K562 (cell line): ENCODE measurements at regions not wholly inside any gene's neighbourhood (a gene's known extent, or its start where the extent isn't known, plus 50 kb on each side); places are given as distances from the start of the nearest gene placed in this dataset.

ENCODE experiments used
- ATAC-seq: fragments of 200-7000 bp; cut with Tn5 transposase; 3 replicates; pipeline ENCODE4 v1.9.1; 2020; ENCODE audit warnings: moderate library complexity
- BruUV-seq: library from RNA; stranded (reverse); fragments of 400-500 nt; replicated peaks from 2 replicates; lab custom pipeline; 2021; lab: Mats Ljungman, UMichigan
- CTCF ChIA-PET: fragments of 300-600 bp; formaldehyde crosslinking; extraction: SDS; loops from one replicate; lab custom pipeline; 2021; ENCODE audit warnings: low intra/inter-chr PET ratio; lab: Yijun Ruan, JAX
- POLR2A ChIA-PET: fragments of 300-600, 350-650 bp; sonication (Branson Sonifier 250); formaldehyde crosslinking; extraction: SDS; loops from one replicate; lab custom pipeline; 2021; ENCODE audit warnings: antibody characterized with exemption, inconsistent platforms; lab: Yijun Ruan, JAX
- DNase-seq, 4 experiments: peaks; one replicate each; pipeline versions ENCODE4 v3.0.0 to v3.0.0-alpha.2; 2011 to 2018; ENCODE audit warnings: low spot score in 3 of 4, mixed read lengths in 3 of 4; ENCODE audit errors: extremely low read depth in 1 of 4
- FAIRE-seq: peaks from 2 replicates; lab custom pipeline; 2011; peaks lifted over from hg19 to GRCh38; lab: Jason Lieb, UNC
- H2AFZ ChIP-seq: 2 replicates; pipeline ENCODE4 v1.6.0; 2011; ENCODE audit warnings: low read depth, low read length, control low read depth, inconsistent platforms
- H3K27ac ChIP-seq: fragments of 200-600 bp; 3 replicates; pipeline ENCODE4 v1.8.0; 2011; ENCODE audit warnings: low read depth, mild to moderate bottlenecking, control low read depth, inconsistent platforms, low read length, moderate library complexity, mixed read lengths; ENCODE audit errors: extremely low read depth
- H3K27me3 ChIP-seq, 2 experiments: fragments of 300-600 bp in 1 of 2; 2 replicates in 1 of 2; 3 replicates in 1 of 2; pipeline versions ENCODE4 v1.6.0 to v1.8.0; 2011; ENCODE audit warnings: inconsistent platforms in 2 of 2, low read length in 2 of 2, mild to moderate bottlenecking in 1 of 2, mixed read lengths in 1 of 2, moderate library complexity in 1 of 2; ENCODE audit not compliant: control insufficient read depth in 2 of 2, insufficient read depth in 2 of 2
- H3K36me3 ChIP-seq: fragments of 300-600 bp; 3 replicates; pipeline ENCODE4 v1.8.0; 2011; ENCODE audit warnings: mild to moderate bottlenecking, low read length, inconsistent platforms; ENCODE audit not compliant: control insufficient read depth, insufficient read depth
- H3K4me1 ChIP-seq, 2 experiments: fragments of 200-600 bp in 1 of 2; replicated peaks in 1 of 2; 2 replicates in 1 of 2; 3 replicates in 1 of 2; pipeline versions ENCODE4 v1.5.1 to v1.8.0; 2011; ENCODE audit warnings: inconsistent platforms in 2 of 2, low read length in 2 of 2, mild to moderate bottlenecking in 1 of 2, mixed read lengths in 1 of 2, moderate library complexity in 1 of 2; ENCODE audit not compliant: control insufficient read depth in 2 of 2, insufficient read depth in 2 of 2
- H3K4me2 ChIP-seq: 2 replicates; pipeline ENCODE4 v1.6.1; 2011; ENCODE audit warnings: low read length, control low read depth, inconsistent platforms, mixed read lengths; ENCODE audit not compliant: insufficient read depth
- H3K4me3 ChIP-seq: fragments of 200-600 bp; sonication (generic), shearing (Covaris generic); 2 replicates; pipeline ENCODE4 v1.5.1; 2016; ENCODE audit warnings: control low read depth, inconsistent platforms
- H3K79me2 ChIP-seq: fragments of 200-600 bp; 3 replicates; pipeline ENCODE4 v1.8.0; 2011; ENCODE audit warnings: low read length, inconsistent platforms; ENCODE audit not compliant: control insufficient read depth, insufficient read depth
- H3K9ac ChIP-seq, 2 experiments: 2 replicates each; pipeline versions ENCODE4 v1.6.0 to v1.6.1; 2011; ENCODE audit warnings: low read depth in 2 of 2, low read length in 2 of 2, control low read depth in 1 of 2, inconsistent platforms in 1 of 2, mild to moderate bottlenecking in 1 of 2, mixed read lengths in 1 of 2; ENCODE audit not compliant: insufficient read depth in 1 of 2
- H3K9me1 ChIP-seq: one replicate; pipeline ENCODE4 v1.6.0; 2011; ENCODE audit warnings: inconsistent platforms, mild to moderate bottlenecking, low read length, moderate library complexity; ENCODE audit not compliant: control insufficient read depth, insufficient read depth
- H3K9me3 ChIP-seq: replicated peaks from 2 replicates; pipeline ENCODE4 v1.5.1; 2011; ENCODE audit warnings: low read depth, low read length, inconsistent platforms; ENCODE audit not compliant: control insufficient read depth, insufficient read depth
- H4K20me1 ChIP-seq: replicated peaks from 2 replicates; pipeline ENCODE4 v1.6.1; 2011; ENCODE audit warnings: low read length, inconsistent platforms, mixed read lengths; ENCODE audit not compliant: control insufficient read depth, insufficient read depth
- BRCA1 ChIP-seq, 2 experiments: fragments of 450-650 bp in 1 of 2; sonication (generic) in 1 of 2; formaldehyde crosslinking in 1 of 2; IDR thresholded peaks; 2 replicates each; pipeline versions ENCODE4 v1.5.0 to v1.6.1; 2017 to 2020; ENCODE audit warnings: mild to moderate bottlenecking in 1 of 2, missing genetic modification reagents in 1 of 2
- CSDE1 ChIP-seq, 2 experiments: fragments of 450-650 bp; IDR thresholded peaks; 2 replicates each; pipeline ENCODE4 v1.6.1; 2016; ENCODE audit warnings: mild to moderate bottlenecking in 1 of 2
- IRF2 ChIP-seq: sonication (generic); formaldehyde crosslinking; IDR thresholded peaks from 2 replicates; pipeline ENCODE4 v1.8.1; 2022; ENCODE audit warnings: mild to moderate bottlenecking, missing genetic modification reagents
- KLF10 ChIP-seq: fragments of 250-450 bp; sonication (Bioruptor Pico); IDR thresholded peaks from 2 replicates; pipeline ENCODE4 v1.6.1; 2021; ENCODE audit warnings: matching md5 sums
- NR2C2 ChIP-seq, 2 experiments: fragments of 200-800 bp in 1 of 2; sonication (Bioruptor generic) in 1 of 2; sonication (generic) in 1 of 2; formaldehyde crosslinking in 1 of 2; IDR thresholded peaks; 2 replicates each; pipeline versions ENCODE4 v1.6.1 to v1.8.0; 2016 to 2022; ENCODE audit warnings: mild to moderate bottlenecking in 1 of 2, missing compliant biosample characterization in 1 of 2, missing genetic modification characterization in 1 of 2, missing genetic modification reagents in 1 of 2
- PHB2 ChIP-seq: fragments of 450-650 bp; IDR thresholded peaks from 2 replicates; pipeline ENCODE4 v1.6.1; 2017; ENCODE audit warnings: low read depth
- RBM22 ChIP-seq: fragments of 200-400 bp; formaldehyde crosslinking; IDR thresholded peaks from 2 replicates; pipeline ENCODE4 v1.6.1; 2018; ENCODE audit warnings: low read length, low read depth; ENCODE audit not compliant: poor library complexity, severe bottlenecking
- SLC30A9 ChIP-seq: fragments of 250-450 bp; sonication (Bioruptor Pico); IDR thresholded peaks from 2 replicates; pipeline ENCODE4 v1.8.0; 2022; ENCODE audit warnings: mild to moderate bottlenecking, moderate library complexity
- STAT5A ChIP-seq: IDR thresholded peaks from 2 replicates; pipeline ENCODE4 v1.6.1; 2012; ENCODE audit warnings: low read length, inconsistent platforms, borderline replicate concordance
- TAF1 ChIP-seq: IDR thresholded peaks from 2 replicates; pipeline ENCODE4 v1.6.1; 2011; ENCODE audit warnings: mild to moderate bottlenecking, low read length, moderate library complexity; ENCODE audit not compliant: insufficient read depth, control insufficient read depth, severe bottlenecking; ENCODE audit errors: extremely low read depth
- ZNF324 ChIP-seq: fragments of 250-450 bp; sonication (Bioruptor Pico); IDR thresholded peaks from 2 replicates; pipeline ENCODE4 v1.4.0; 2020; ENCODE audit warnings: mild to moderate bottlenecking
- WGBS: fragments of 100-300 bp; shearing (Covaris generic); methylation state at CpG from one replicate; pipeline ENCODE4 v1.1.6; 2016; ENCODE audit warnings: low coverage, mixed read lengths; ENCODE audit not compliant: insufficient coverage; ENCODE audit errors: missing lambda C conversion rate; 5-methylcytosine and 5-hydroxymethylcytosine counted together
- in situ Hi-C: fragments of 300-500 bp; cut with MboI; formaldehyde crosslinking; loops from 4 replicates; pipeline ENCODE4 v1.15.0; 2018; ENCODE audit warnings: inconsistent platforms, mixed read lengths
- intact Hi-C: fragments of 100-400 bp; cut with micrococcal nuclease; formaldehyde crosslinking; loops from 2 replicates; pipeline ENCODE4 v1.14.2; 2022
- TF ChIP-seq, protein P1 (sequence below), 3 experiments: IDR thresholded peaks in 2 of 3; conservative IDR thresholded peaks in 1 of 3; 2 replicates each; pipeline ENCODE4 v1.5.1; 2011 to 2012; ENCODE audit warnings: low read length in 3 of 3, mild to moderate bottlenecking in 3 of 3, control low read depth in 2 of 3, improper control_type of control experiment in 1 of 3, inconsistent platforms in 1 of 3, low read depth in 1 of 3, mixed read lengths in 1 of 3, moderate library complexity in 1 of 3; ENCODE audit not compliant: insufficient read depth in 2 of 3
- TF ChIP-seq, protein P2 (sequence below), 2 experiments: fragments of 150-350 bp in 1 of 2; IDR thresholded peaks; 2 replicates each; pipeline ENCODE4 v1.6.1; 2012 to 2016; ENCODE audit warnings: low read depth in 2 of 2, low read length in 2 of 2, mild to moderate bottlenecking in 1 of 2, moderate library complexity in 1 of 2

DNA sequence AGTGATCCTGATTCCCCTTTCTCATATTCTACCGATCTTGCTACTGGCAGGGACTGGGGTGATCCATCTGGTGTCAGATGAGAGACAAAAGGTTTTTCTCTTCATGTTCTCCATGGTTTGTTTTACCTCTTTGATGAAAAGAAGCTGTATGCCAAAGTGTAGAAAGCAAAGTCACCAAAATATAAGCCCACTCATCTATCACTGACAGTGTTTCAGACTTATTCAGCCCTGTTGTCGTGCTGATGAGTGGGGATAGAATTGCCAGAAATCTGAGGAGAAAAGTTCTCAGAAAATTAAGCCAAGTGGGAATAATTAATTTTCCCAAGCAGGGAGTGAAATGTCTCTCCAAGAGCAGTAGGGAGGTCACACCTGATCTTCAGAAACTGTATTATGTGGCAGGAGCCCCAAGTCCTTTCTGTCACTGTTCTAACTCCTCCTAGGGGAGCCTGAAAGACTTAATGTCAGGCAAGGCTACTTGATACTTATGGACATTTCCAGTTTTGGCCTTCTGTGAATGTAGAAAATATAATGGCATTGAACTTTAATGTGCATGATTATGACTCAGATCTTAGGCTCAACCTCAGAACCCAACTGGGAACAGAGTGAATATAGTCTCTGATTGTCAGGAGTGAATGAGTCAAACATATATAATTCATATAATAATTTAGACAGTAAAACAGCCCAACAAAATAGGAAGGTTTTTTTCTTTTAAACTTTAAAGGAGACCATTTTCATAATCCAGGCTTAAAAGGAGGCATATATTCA is 298.1 kb downstream of the ANKRD50 start:
- POLR2A ChIA-PET: no interaction called here
- no peaks in the 10 kb centered on the region for H3K4me1 ChIP-seq
- intact Hi-C loops (no loop called here), in situ Hi-C loops (no loop called here)
- 3% methylated on average over 2 of the region's 2 CpGs for WGBS
- CTCF ChIA-PET: no interaction called here
- ATAC-seq (no peak), DNase-seq (no peak), FAIRE-seq (no peak)
- no peak overlapping the region for H3K4me2 ChIP-seq
- no peak overlapping the region for H3K9ac ChIP-seq
- H3K9me3 ChIP-seq: no peaks in the 10 kb centered on the region
- H3K27ac ChIP-seq: no peak overlapping the region
- H3K36me3 ChIP-seq: no peaks in the 10 kb centered on the region
- no peaks in the 10 kb centered on the region for H3K79me2 ChIP-seq
- no peaks in the 10 kb centered on the region for H3K27me3 ChIP-seq
- H3K4me3 ChIP-seq: no peak overlapping the region
- no TSS peak for BruUV-seq
- no peak for TF ChIP-seq NR2C2 (CRISPR knock-in tag; IDR thresholded peaks at IDR 0.05)
- TF ChIP-seq NR2C2 (tag; IDR thresholded peaks at IDR 0.05): no peak
- TF ChIP-seq ZNF324 (CRISPR knock-in tag): no peak
- TF ChIP-seq CSDE1 (IDR thresholded peaks at IDR 0.05): no peak
- TF ChIP-seq TAF1: no peak
- TF ChIP-seq IRF2: no peak
- no peak for TF ChIP-seq STAT5A
- no peak for TF ChIP-seq PHB2
- TF ChIP-seq SLC30A9 (CRISPR knock-in tag): no peak
- TF ChIP-seq, protein P1, sequence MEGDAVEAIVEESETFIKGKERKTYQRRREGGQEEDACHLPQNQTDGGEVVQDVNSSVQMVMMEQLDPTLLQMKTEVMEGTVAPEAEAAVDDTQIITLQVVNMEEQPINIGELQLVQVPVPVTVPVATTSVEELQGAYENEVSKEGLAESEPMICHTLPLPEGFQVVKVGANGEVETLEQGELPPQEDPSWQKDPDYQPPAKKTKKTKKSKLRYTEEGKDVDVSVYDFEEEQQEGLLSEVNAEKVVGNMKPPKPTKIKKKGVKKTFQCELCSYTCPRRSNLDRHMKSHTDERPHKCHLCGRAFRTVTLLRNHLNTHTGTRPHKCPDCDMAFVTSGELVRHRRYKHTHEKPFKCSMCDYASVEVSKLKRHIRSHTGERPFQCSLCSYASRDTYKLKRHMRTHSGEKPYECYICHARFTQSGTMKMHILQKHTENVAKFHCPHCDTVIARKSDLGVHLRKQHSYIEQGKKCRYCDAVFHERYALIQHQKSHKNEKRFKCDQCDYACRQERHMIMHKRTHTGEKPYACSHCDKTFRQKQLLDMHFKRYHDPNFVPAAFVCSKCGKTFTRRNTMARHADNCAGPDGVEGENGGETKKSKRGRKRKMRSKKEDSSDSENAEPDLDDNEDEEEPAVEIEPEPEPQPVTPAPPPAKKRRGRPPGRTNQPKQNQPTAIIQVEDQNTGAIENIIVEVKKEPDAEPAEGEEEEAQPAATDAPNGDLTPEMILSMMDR (IDR thresholded peaks at IDR 0.05 in 2 of 3, conservative IDR thresholded peaks at IDR 0.05 in 1 of 3; ENCODE audit: insufficient read depth in 2 of 3, low read depth in 1 of 3, low read length in 3 of 3): no peak
- no peak for TF ChIP-seq KLF10
- TF ChIP-seq, protein P2, sequence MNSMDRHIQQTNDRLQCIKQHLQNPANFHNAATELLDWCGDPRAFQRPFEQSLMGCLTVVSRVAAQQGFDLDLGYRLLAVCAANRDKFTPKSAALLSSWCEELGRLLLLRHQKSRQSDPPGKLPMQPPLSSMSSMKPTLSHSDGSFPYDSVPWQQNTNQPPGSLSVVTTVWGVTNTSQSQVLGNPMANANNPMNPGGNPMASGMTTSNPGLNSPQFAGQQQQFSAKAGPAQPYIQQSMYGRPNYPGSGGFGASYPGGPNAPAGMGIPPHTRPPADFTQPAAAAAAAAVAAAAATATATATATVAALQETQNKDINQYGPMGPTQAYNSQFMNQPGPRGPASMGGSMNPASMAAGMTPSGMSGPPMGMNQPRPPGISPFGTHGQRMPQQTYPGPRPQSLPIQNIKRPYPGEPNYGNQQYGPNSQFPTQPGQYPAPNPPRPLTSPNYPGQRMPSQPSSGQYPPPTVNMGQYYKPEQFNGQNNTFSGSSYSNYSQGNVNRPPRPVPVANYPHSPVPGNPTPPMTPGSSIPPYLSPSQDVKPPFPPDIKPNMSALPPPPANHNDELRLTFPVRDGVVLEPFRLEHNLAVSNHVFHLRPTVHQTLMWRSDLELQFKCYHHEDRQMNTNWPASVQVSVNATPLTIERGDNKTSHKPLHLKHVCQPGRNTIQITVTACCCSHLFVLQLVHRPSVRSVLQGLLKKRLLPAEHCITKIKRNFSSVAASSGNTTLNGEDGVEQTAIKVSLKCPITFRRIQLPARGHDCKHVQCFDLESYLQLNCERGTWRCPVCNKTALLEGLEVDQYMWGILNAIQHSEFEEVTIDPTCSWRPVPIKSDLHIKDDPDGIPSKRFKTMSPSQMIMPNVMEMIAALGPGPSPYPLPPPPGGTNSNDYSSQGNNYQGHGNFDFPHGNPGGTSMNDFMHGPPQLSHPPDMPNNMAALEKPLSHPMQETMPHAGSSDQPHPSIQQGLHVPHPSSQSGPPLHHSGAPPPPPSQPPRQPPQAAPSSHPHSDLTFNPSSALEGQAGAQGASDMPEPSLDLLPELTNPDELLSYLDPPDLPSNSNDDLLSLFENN (IDR thresholded peaks at IDR 0.05; ENCODE audit: low read depth in 2 of 2, low read length in 2 of 2): no peak
- no peak for TF ChIP-seq RBM22
- TF ChIP-seq BRCA1 (IDR thresholded peaks at IDR 0.05): no peak
- TF ChIP-seq BRCA1 (CRISPR knock-in tag; IDR thresholded peaks at IDR 0.05): no peak
- H4K20me1 ChIP-seq: no peaks in the 10 kb centered on the region
- H3K9me1 ChIP-seq: no peaks in the 10 kb centered on the region
- H2AFZ ChIP-seq: no peak overlapping the region
